ENCODE measurements at regions not wholly inside any gene's neighbourhood (a gene's known extent, or its start where the extent isn't known, plus 50 kb on each side); places are given as distances from the start of the nearest gene placed in this dataset.
"Not testable (repeated sequence)": the region's sequence is repeated elsewhere in the genome, so short reads cannot be mapped to it uniquely, and the experiment has no call there.

DNA sequence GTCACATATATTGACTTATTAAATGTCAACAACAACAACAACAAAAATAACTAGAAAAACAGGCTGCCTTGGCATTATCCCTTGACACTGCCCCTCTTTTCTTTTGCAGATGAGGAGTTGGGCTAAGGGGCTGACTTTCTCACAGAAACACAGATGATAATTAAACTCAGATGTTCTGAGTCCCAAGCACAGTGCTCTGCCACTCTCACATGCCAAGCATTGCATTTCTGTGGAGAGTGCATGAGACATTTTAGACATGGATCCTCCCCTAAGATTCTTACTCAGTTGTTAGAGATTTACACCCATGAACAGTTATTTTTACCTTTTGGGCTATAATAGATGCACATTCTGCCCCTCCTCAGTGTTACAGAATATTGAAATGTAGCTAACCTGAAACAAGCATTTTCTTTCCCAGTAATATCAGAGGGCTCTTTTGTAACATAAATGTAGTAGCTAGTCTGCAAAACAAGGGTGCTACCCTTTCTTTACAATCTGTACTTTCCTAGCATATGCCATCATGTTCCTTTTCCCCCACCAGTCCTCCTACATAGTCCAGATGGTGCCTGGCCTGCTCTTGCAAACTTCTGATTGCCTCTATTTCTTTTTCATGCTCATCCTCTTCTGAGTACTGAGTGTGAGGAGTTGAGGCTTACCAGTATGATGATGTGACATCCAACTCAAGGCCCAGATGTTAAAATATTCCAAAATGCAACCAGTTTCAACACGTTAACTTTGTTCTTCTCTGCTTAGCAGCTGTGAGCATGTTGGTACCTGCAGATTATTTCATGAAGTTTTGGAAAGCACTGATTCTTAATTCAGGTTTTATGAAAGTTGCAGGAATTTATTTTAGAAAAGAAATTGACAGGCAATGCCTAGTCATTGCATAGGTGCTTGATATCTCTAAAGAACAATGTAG lies 125.0 kb upstream of the ATP2B1 start:
- DNase-seq (ENCODE audit: low spot score in 2 of 2) (no peak), ATAC-seq (ENCODE audit: low read depth) (no peak)
- H3K4me3 Mint-ChIP-seq = no peak overlapping the region
- no peak overlapping the region for H3K27ac Mint-ChIP-seq
- H3K27me3 Mint-ChIP-seq = no peaks in the 10 kb centered on the region
- H3K9me3 Mint-ChIP-seq = no peaks in the 10 kb centered on the region
- H3K36me3 Mint-ChIP-seq = no peaks in the 10 kb centered on the region
- peaks cover 14% of the 10 kb centered on the region for H3K4me1 Mint-ChIP-seq

DNA sequence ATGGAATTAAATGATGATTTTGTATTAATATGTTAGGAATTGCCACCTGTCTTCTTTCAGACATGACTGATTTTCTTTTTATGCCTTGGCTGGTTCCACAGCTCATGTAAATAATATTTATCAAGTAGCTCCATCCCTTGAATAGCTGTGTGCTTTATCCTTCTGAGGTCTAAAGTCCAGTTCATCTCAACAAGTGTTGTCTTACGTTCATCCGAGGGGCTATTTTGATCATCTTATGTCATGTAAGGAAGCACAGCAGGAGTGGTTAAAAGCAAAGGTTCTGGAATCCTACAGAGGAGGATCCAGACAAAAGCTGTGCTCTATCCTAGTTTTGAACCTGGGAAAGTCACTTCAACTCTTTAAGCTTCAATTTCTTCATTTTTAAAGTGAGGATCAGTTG lies 123.7 kb upstream of the ATP2B1 start:
- Mint-ChIP-seq H3K4me3 (no peak overlapping the region), H3K9me3 (no peaks in the 10 kb centered on the region), H3K4me1 (peaks cover 14% of the 10 kb centered on the region), H3K27me3 (no peaks in the 10 kb centered on the region), H3K27ac (no peak overlapping the region), H3K36me3 (no peaks in the 10 kb centered on the region)
- DNase-seq (ENCODE audit: low spot score in 2 of 2) (no peak), ATAC-seq (ENCODE audit: low read depth) (no peak)

DNA sequence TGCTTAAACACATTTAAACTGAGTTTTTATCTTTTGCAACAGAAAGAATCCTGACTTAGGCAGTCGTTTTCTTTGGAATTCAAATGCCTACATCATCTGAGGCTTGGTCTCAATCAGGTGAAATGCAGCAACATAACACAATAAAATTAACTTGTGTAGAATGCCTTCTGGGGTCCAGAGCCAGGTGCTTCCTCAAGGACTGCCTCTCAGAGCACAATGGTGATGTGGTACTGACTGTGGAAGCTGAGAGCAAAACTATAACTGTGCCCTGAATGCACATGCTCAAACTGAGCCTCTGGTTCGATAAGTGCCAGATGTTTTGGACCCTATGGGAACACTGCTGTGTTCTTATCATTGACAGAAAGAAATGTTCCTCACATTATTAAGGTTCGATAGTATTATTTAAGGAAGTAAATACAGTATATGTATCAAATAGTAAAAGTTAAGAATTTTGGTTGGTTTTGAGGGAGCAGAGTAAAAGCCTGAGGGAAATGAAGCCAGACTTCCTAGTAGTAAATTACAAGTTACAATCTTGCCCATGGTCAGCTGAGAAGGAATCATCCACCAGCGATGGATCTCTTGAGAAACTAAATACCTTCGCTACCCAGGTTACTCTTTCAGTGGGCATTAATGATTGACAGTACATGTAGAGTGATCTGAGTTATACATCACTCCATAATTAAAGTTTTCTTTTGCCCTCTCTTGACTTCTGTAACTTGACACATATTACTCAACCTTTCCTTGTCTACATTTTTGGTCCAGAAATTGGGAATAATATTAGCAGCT lies 122.9 kb upstream of the ATP2B1 start:
- Mint-ChIP-seq H3K27me3 (no peaks in the 10 kb centered on the region), H3K36me3 (no peaks in the 10 kb centered on the region), H3K9me3 (no peaks in the 10 kb centered on the region), H3K4me1 (peaks cover 18% of the 10 kb centered on the region), H3K27ac (no peak overlapping the region), H3K4me3 (no peak overlapping the region)
- ATAC-seq (ENCODE audit: low read depth) (peak; percentile 51), DNase-seq (ENCODE audit: low spot score in 2 of 2) (no peak)

- H3K27ac Mint-ChIP-seq = peak overlapping the region; percentile 43
- H3K4me3 Mint-ChIP-seq = no peak overlapping the region
- no peaks in the 10 kb centered on the region for H3K9me3 Mint-ChIP-seq
- DNase-seq (ENCODE audit: low spot score in 2 of 2) (no peak), ATAC-seq (ENCODE audit: low read depth) (no peak)
- H3K36me3 Mint-ChIP-seq = no peaks in the 10 kb centered on the region
- no peaks in the 10 kb centered on the region for H3K27me3 Mint-ChIP-seq
- peaks cover 30% of the 10 kb centered on the region for H3K4me1 Mint-ChIP-seq
Observed at GRCh38 chr12:89829434-89829975, 120.9 kb upstream of the ATP2B1 start.

DNA sequence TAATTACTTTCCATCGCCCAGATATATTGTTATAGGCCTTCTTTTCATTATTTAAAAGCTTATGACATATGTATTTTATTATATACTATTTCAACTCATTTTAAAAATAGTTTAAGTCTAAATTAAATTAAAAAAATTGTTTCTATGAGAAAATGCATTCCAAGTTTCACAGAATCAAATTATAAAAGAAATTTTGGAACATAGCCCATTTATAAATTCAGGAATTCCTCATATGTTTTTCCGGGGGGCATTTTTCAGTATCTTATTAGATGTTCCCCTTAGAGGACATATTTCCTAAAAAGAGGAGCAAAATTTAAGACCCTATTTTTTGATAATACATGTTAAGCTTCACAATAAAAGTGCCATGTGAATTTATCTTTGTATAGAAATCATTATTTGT lies 119.9 kb upstream of the ATP2B1 start:
- Mint-ChIP-seq H3K9me3 (no peaks in the 10 kb centered on the region), H3K36me3 (no peaks in the 10 kb centered on the region)
- ATAC-seq (ENCODE audit: low read depth) = no peak

GRCh38 chr12:89827592-89827991 lies 119.0 kb upstream of the ATP2B1 start:
- H3K9me3 Mint-ChIP-seq = no peaks in the 10 kb centered on the region
- H3K27ac Mint-ChIP-seq = no peak overlapping the region
- DNase-seq (ENCODE audit: low spot score in 2 of 2) = no peak
- no peak overlapping the region for H3K4me3 Mint-ChIP-seq
- no peaks in the 10 kb centered on the region for H3K27me3 Mint-ChIP-seq
- peaks cover 28% of the 10 kb centered on the region for H3K4me1 Mint-ChIP-seq
- no peak for ATAC-seq (ENCODE audit: low read depth)
- H3K36me3 Mint-ChIP-seq = no peaks in the 10 kb centered on the region

More for the DNA sequence above, 119.9 kb upstream of the ATP2B1 start:
- no peak overlapping the region for H3K4me3 Mint-ChIP-seq
- no peak for DNase-seq (ENCODE audit: low spot score in 2 of 2)
- H3K4me1 Mint-ChIP-seq = peaks cover 27% of the 10 kb centered on the region
- no peak overlapping the region for H3K27ac Mint-ChIP-seq
- H3K27me3 Mint-ChIP-seq = no peaks in the 10 kb centered on the region

GRCh38 chr12:89826468-89826867 lies 117.8 kb upstream of the ATP2B1 start:
- no peak for DNase-seq (ENCODE audit: low spot score in 2 of 2)
- no peak for ATAC-seq (ENCODE audit: low read depth)
- Mint-ChIP-seq H3K27me3 (no peaks in the 10 kb centered on the region), H3K9me3 (no peaks in the 10 kb centered on the region), H3K4me1 (peaks cover 33% of the 10 kb centered on the region), H3K36me3 (no peaks in the 10 kb centered on the region), H3K4me3 (no peak overlapping the region), H3K27ac (no peak overlapping the region)

DNA sequence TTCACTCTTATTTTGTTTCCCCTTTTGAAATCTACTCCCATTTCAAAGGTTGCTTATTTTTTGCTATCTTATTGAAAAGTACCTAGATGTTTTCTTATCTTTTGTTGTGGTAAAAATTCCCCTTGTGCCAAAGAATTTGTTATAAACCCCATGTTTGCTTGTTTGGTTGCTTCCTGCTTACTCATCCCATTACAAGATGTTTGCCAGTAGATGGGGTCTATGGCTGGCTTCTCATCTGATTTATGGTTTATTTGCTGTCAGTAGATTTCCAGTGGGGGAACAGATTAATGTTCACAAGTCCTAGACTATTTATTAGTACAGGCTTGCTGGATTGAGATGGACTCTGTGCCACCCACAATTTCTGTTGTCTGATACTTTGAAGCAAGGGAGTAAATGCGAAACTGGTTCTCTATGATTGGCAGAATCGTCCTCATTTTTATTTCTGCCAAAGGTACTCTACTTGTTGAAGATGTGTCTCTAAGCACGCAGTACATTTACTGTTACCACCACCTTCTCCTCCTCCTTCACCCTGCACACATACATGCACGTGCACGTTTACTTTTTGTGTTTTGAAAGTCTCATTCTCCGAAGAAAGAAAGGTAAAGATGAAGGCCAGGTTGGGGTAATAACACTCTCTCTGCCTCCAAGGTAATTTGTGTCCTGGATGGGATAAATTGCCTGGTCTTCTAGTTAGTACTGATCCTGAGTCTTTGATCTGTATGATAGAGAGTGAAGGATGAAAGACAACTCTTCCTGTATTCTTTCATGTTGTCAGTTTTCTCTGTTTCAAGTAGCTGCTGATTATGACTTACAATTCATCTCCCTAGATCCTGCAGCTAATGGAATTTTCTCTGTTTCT lies 117.2 kb upstream of the ATP2B1 start:
- DNase-seq (ENCODE audit: low spot score in 2 of 2) = no peak

GRCh38 chr12:89824822-89825221 lies 116.2 kb upstream of the ATP2B1 start:
- Mint-ChIP-seq H3K27ac (no peak overlapping the region), H3K27me3 (no peaks in the 10 kb centered on the region)
- ATAC-seq (ENCODE audit: low read depth) = no peak

More for the DNA sequence above, 117.2 kb upstream of the ATP2B1 start:
- H3K27ac Mint-ChIP-seq = peak overlapping the region; percentile 29
- H3K4me1 Mint-ChIP-seq = peaks cover 30% of the 10 kb centered on the region
- no peaks in the 10 kb centered on the region for H3K9me3 Mint-ChIP-seq
- ATAC-seq (ENCODE audit: low read depth) = no peak
- no peak overlapping the region for H3K4me3 Mint-ChIP-seq
- no peaks in the 10 kb centered on the region for H3K27me3 Mint-ChIP-seq
- no peaks in the 10 kb centered on the region for H3K36me3 Mint-ChIP-seq

GRCh38 chr12:89822992-89823391 lies 114.4 kb upstream of the ATP2B1 start:
- not testable (repeated sequence) for ATAC-seq (ENCODE audit: low read depth); H3K27ac Mint-ChIP-seq; H3K27me3 Mint-ChIP-seq; DNase-seq (ENCODE audit: low spot score in 2 of 2); H3K4me3 Mint-ChIP-seq; H3K9me3 Mint-ChIP-seq; H3K36me3 Mint-ChIP-seq
- peaks cover 23% of the 10 kb centered on the region for H3K4me1 Mint-ChIP-seq

More at GRCh38 chr12:89824822-89825221, 116.2 kb upstream of the ATP2B1 start:
- DNase-seq (ENCODE audit: low spot score in 2 of 2) = no peak
- H3K4me3 Mint-ChIP-seq = no peak overlapping the region
- H3K9me3 Mint-ChIP-seq = no peaks in the 10 kb centered on the region
- H3K4me1 Mint-ChIP-seq = peaks cover 26% of the 10 kb centered on the region
- H3K36me3 Mint-ChIP-seq = no peaks in the 10 kb centered on the region

DNA sequence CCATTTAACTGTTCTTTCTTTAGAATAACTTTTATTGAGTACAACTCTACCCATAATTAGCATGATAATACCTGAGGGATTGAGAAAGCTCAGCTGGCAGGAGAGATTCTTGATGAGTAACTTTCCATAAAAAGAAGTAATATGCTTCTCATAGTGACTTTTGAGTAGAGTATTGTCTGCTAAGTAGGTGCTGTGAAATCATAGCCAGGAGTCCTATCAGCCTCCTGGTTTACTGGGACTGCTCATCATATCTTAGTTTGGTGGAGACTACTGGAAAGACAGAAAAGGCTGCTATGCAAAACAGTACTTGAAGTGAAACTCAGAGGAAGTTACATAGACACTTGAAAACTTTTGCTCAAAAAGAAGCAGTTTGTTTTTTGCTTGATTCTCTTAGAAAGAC lies 113.3 kb upstream of the ATP2B1 start:
- Mint-ChIP-seq H3K27me3 (no peaks in the 10 kb centered on the region), H3K9me3 (no peaks in the 10 kb centered on the region), H3K4me3 (peak overlapping the region; percentile 30), H3K36me3 (no peaks in the 10 kb centered on the region), H3K27ac (peak overlapping the region; percentile 70), H3K4me1 (peaks cover 27% of the 10 kb centered on the region)
- DNase-seq (ENCODE audit: low spot score in 2 of 2) (no peak), ATAC-seq (ENCODE audit: low read depth) (peak; percentile 81)

- H3K36me3 Mint-ChIP-seq = no peaks in the 10 kb centered on the region
- no peaks in the 10 kb centered on the region for H3K9me3 Mint-ChIP-seq
- H3K4me1 Mint-ChIP-seq = peaks cover 15% of the 10 kb centered on the region
- no peaks in the 10 kb centered on the region for H3K27me3 Mint-ChIP-seq
- DNase-seq (ENCODE audit: low spot score in 2 of 2) (no peak), ATAC-seq (ENCODE audit: low read depth) (no peak)
- H3K27ac Mint-ChIP-seq = no peak overlapping the region
- no peak overlapping the region for H3K4me3 Mint-ChIP-seq
Observed at GRCh38 chr12:89817501-89818226, 109.0 kb upstream of the ATP2B1 start.

DNA sequence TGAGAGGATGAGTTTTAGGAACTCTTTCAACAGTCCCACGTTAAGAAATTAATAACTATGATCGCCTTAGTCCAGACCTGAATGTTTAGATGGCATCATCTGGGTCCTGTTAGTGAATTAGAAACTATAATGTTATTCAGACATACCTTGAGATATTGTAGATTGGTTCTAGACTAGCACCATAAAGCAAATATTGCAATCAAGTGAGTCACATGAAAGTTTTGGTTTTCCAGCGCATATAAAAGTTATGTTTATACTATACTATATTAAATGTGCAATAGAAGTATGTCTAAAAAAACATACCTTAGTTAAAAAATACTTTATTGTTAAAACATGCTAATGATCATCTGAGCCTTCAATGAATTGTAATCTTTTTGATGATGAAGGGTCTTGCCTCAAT lies 106.6 kb upstream of the ATP2B1 start:
- Mint-ChIP-seq H3K27ac (no peak overlapping the region), H3K4me3 (no peak overlapping the region), H3K4me1 (peaks cover 9% of the 10 kb centered on the region), H3K9me3 (no peaks in the 10 kb centered on the region), H3K36me3 (no peaks in the 10 kb centered on the region), H3K27me3 (no peaks in the 10 kb centered on the region)
- ATAC-seq (ENCODE audit: low read depth) (no peak), DNase-seq (ENCODE audit: low spot score in 2 of 2) (no peak)
